SK-N-SH (cell line): ENCODE measurements at regions not wholly inside any gene's neighbourhood (a gene's known extent, or its start where the extent isn't known, plus 50 kb on each side); places are given as distances from the start of the nearest gene placed in this dataset.

Source experiments
- CTCF ChIA-PET: fragments of 300-600, 350-600 bp; formaldehyde crosslinking; extraction: SDS; loops from one replicate; lab custom pipeline; 2021; lab: Yijun Ruan, JAX
- POLR2A ChIA-PET: fragments of 350-600 bp; sonication (Branson Sonifier 250); formaldehyde crosslinking; extraction: SDS; loops from one replicate; lab custom pipeline; 2020; ENCODE audit warnings: antibody characterized with exemption, inconsistent platforms; lab: Yijun Ruan, JAX
- DNase-seq: peaks from one replicate; pipeline ENCODE4 v3.0.0; 2012
- H2AFZ ChIP-seq: fragments of 200-600 bp; sonication (generic); 2 replicates; pipeline ENCODE4 v1.8.1; 2016; ENCODE audit warnings: antibody characterized with exemption, mild to moderate bottlenecking, low read depth
- H3F3A ChIP-seq: fragments of 200-600 bp; sonication (generic); replicated peaks from 2 replicates; pipeline ENCODE3; 2016; ENCODE audit warnings: antibody characterized with exemption, mild to moderate bottlenecking; ENCODE audit not compliant: insufficient read depth
- H3K27ac ChIP-seq, 2 experiments: fragments of 200-500 bp in 1 of 2; fragments of 200-600 bp in 1 of 2; sonication (Bioruptor generic) in 1 of 2; sonication (generic), shearing (Covaris generic) in 1 of 2; 2 replicates each; pipeline versions ENCODE4 v1.5.1 to v1.6.1; 2014 to 2016; ENCODE audit warnings: low read depth in 2 of 2, inconsistent platforms in 1 of 2, low read length in 1 of 2, mild to moderate bottlenecking in 1 of 2, mixed read lengths in 1 of 2
- H3K27me3 ChIP-seq: fragments of 200-600 bp; sonication (generic), shearing (Covaris generic); 2 replicates; pipeline ENCODE4 v1.6.1; 2016; ENCODE audit warnings: mixed run types; ENCODE audit not compliant: insufficient read depth
- H3K36me3 ChIP-seq, 2 experiments: fragments of 200-500 bp in 1 of 2; fragments of 200-600 bp in 1 of 2; sonication (Bioruptor generic) in 1 of 2; sonication (generic) in 1 of 2; replicated peaks in 1 of 2; 2 replicates each; pipeline versions ENCODE3 to v1.5.1; 2014 to 2016; ENCODE audit warnings: low read length in 1 of 2, mild to moderate bottlenecking in 1 of 2; ENCODE audit not compliant: insufficient read depth in 2 of 2, control insufficient read depth in 1 of 2
- H3K4me1 ChIP-seq, 2 experiments: fragments of 200-500 bp in 1 of 2; fragments of 200-600 bp in 1 of 2; sonication (Bioruptor generic) in 1 of 2; sonication (generic), shearing (Covaris generic) in 1 of 2; 2 replicates each; pipeline versions ENCODE4 v1.5.1 to v1.6.1; 2014 to 2016; ENCODE audit warnings: low read depth in 1 of 2, low read length in 1 of 2, mixed run types in 1 of 2; ENCODE audit not compliant: insufficient read depth in 2 of 2, control insufficient read depth in 1 of 2
- H3K4me2 ChIP-seq: fragments of 200-600 bp; sonication (generic), shearing (Covaris generic); 2 replicates; pipeline ENCODE4 v1.6.1; 2017; ENCODE audit warnings: mixed run types
- H3K4me3 ChIP-seq, 2 experiments: fragments of 200-500 bp in 1 of 2; fragments of 200-600 bp in 1 of 2; sonication (Bioruptor generic) in 1 of 2; sonication (generic), shearing (Covaris generic) in 1 of 2; 2 replicates each; pipeline versions ENCODE4 v1.5.1 to v1.8.1; 2014 to 2016; ENCODE audit warnings: low read depth in 2 of 2, inconsistent platforms in 1 of 2, low read length in 1 of 2, mild to moderate bottlenecking in 1 of 2, mixed read lengths in 1 of 2, moderate library complexity in 1 of 2
- H3K79me2 ChIP-seq: fragments of 200-600 bp; sonication (generic); 2 replicates; pipeline ENCODE4 v1.8.1; 2017; ENCODE audit warnings: mild to moderate bottlenecking; ENCODE audit not compliant: insufficient read depth
- H3K9ac ChIP-seq: fragments of 200-600 bp; sonication (generic); 2 replicates; pipeline ENCODE4 v1.6.1; 2017; ENCODE audit warnings: mixed run types
- H3K9me2 ChIP-seq: fragments of 200-600 bp; sonication (generic); 2 replicates; pipeline ENCODE4 v1.6.1; 2017; ENCODE audit warnings: mixed run types
- H3K9me3 ChIP-seq: fragments of 200-600 bp; sonication (generic); 2 replicates; pipeline ENCODE4 v1.6.1; 2017; ENCODE audit warnings: mixed run types, mild to moderate bottlenecking, moderate library complexity
- H4K20me1 ChIP-seq: fragments of 200-600 bp; sonication (generic); 2 replicates; pipeline ENCODE4 v1.6.1; 2017; ENCODE audit warnings: mild to moderate bottlenecking, mixed run types; ENCODE audit not compliant: insufficient read depth
- CHD2 ChIP-seq: fragments of 150-350 bp; IDR thresholded peaks from 2 replicates; pipeline ENCODE4 v1.6.1; 2018; ENCODE audit warnings: low read length; ENCODE audit not compliant: partially characterized antibody
- ELF1 ChIP-seq: IDR thresholded peaks from 2 replicates; pipeline ENCODE4 v1.4.0; 2012
- EP300 ChIP-seq, 2 experiments: IDR thresholded peaks; 2 replicates each; pipeline versions ENCODE4 v1.4.0 to v1.6.1; 2012; ENCODE audit warnings: borderline replicate concordance in 1 of 2, low read depth in 1 of 2, low read length in 1 of 2
- EZH2phosphoT487 ChIP-seq: fragments of 200-600 bp; sonication (generic); IDR thresholded peaks from 2 replicates; pipeline ENCODE4 v1.6.1; 2017; ENCODE audit warnings: low read depth, mixed run types, mild to moderate bottlenecking, antibody characterized with exemption, moderate library complexity, borderline replicate concordance
- FOXM1 ChIP-seq: IDR thresholded peaks from 2 replicates; pipeline ENCODE4 v1.4.0; 2012; ENCODE audit warnings: low read depth, mild to moderate bottlenecking
- GABPA ChIP-seq: IDR thresholded peaks from 2 replicates; pipeline ENCODE4 v1.4.0; 2012; ENCODE audit warnings: low read depth, mild to moderate bottlenecking
- GATA2 ChIP-seq: sonication (generic); formaldehyde crosslinking; IDR thresholded peaks from 2 replicates; pipeline ENCODE4 v1.5.0; 2020; ENCODE audit warnings: mild to moderate bottlenecking, missing genetic modification reagents
- MEF2A ChIP-seq: IDR thresholded peaks from 2 replicates; pipeline ENCODE4 v1.4.0; 2012; ENCODE audit warnings: low read depth, borderline replicate concordance
- MXI1 ChIP-seq: IDR thresholded peaks from 2 replicates; pipeline ENCODE4 v1.6.1; 2012; ENCODE audit warnings: mild to moderate bottlenecking, low read depth, low read length, improper control_type of control experiment
- NRF1 ChIP-seq: IDR thresholded peaks from 2 replicates; pipeline ENCODE4 v1.6.1; 2012; ENCODE audit warnings: low read depth, mild to moderate bottlenecking, low read length
- PBX3 ChIP-seq: IDR thresholded peaks from 2 replicates; pipeline ENCODE4; 2012
- RCOR1 ChIP-seq: fragments of 150-350 bp; IDR thresholded peaks from 2 replicates; pipeline ENCODE4 v1.6.1; 2017; ENCODE audit warnings: antibody characterized with exemption, low read length
- RXRA ChIP-seq: IDR thresholded peaks from 2 replicates; pipeline ENCODE4 v1.4.0; 2012; ENCODE audit warnings: low read depth, mild to moderate bottlenecking, borderline replicate concordance
- TCF12 ChIP-seq: IDR thresholded peaks from 2 replicates; pipeline ENCODE4 v1.4.0; 2012
- TEAD4 ChIP-seq: IDR thresholded peaks from 2 replicates; pipeline ENCODE4 v1.4.0; 2012; ENCODE audit warnings: mild to moderate bottlenecking, borderline replicate concordance; ENCODE audit not compliant: insufficient read depth
- USF1 ChIP-seq: IDR thresholded peaks from 2 replicates; pipeline ENCODE4 v1.4.0; 2012; ENCODE audit warnings: low read depth, borderline replicate concordance
- USF2 ChIP-seq: fragments of 150-350 bp; IDR thresholded peaks from 2 replicates; pipeline ENCODE4 v1.6.1; 2017; ENCODE audit warnings: antibody characterized with exemption, low read length, low read depth, borderline replicate concordance
- YY1 ChIP-seq: IDR thresholded peaks from 2 replicates; pipeline ENCODE4 v1.4.0; 2012; ENCODE audit warnings: low read depth, mild to moderate bottlenecking
- WGBS: methylation state at CpG from one replicate; pipeline ENCODE4 v1.1.6; 2017; ENCODE audit warnings: low lambda C conversion rate; 5-methylcytosine and 5-hydroxymethylcytosine counted together
- TF ChIP-seq, protein P1 (sequence below): fragments of 200-600 bp; sonication (generic); IDR thresholded peaks from 2 replicates; pipeline ENCODE4 v1.6.1; 2017; ENCODE audit warnings: antibody characterized with exemption, mild to moderate bottlenecking, moderate library complexity
- TF ChIP-seq, protein P2 (sequence below): fragments of 150-350 bp; IDR thresholded peaks from 2 replicates; pipeline ENCODE4 v1.6.1; 2016; ENCODE audit warnings: mild to moderate bottlenecking, low read depth, low read length

- no peaks in the 10 kb centered on the region for H4K20me1 ChIP-seq
- H3K9me3 ChIP-seq: no peaks in the 10 kb centered on the region
- no peaks in the 10 kb centered on the region for H3K79me2 ChIP-seq
- H3K9ac ChIP-seq: no peak overlapping the region
- ChIA-PET CTCF (no interaction called here), POLR2A (no interaction called here)
- H3K4me3 ChIP-seq: no peak overlapping the region
- WGBS: 8% methylated on average over 4 of the region's 4 CpGs
- H3K27me3 ChIP-seq: no peaks in the 10 kb centered on the region; the same call in 1 of the 2 replicates
- no peaks in the 10 kb centered on the region for H3K9me2 ChIP-seq
- TF ChIP-seq CHD2 (no peak), RCOR1 (no peak), USF1 (no peak), RXRA (no peak), YY1 (no peak), MXI1 (no peak), PBX3 (no peak)
- no peak overlapping the region for H3K4me2 ChIP-seq
- no peak overlapping the region for H2AFZ ChIP-seq
- no peaks in the 10 kb centered on the region for H3K36me3 ChIP-seq
- H3K4me1 ChIP-seq: no peaks in the 10 kb centered on the region
- DNase-seq: no peak
- H3K27ac ChIP-seq: no peak overlapping the region
- no peaks in the 10 kb centered on the region for H3F3A ChIP-seq
Observed at GRCh38 chr9:21533597-21533996, 51.5 kb upstream of the IFNE start.

DNA sequence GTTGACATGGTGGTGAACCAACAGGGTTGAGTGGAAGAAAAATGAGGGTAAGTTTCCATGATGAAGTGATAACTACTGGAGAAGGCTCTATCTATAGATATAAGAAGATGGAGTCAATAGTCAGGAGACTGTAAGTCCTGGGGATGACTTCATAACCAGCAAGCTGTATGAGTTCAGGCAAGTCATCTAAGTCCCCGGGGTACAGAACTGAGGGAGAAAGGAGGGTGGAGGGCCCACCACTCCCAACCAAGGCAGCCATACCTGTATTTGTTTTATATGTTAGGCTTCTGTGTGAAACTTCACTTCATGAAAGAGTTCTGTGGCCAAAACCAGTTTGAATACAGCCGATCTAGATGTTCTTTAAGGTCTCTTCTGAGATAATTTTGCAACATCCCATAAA is 53.3 kb upstream of the IFNE start:
- Histone ChIP-seq H3K4me1 (no peaks in the 10 kb centered on the region), H3K4me2 (no peak overlapping the region), H3K79me2 (no peaks in the 10 kb centered on the region), H3K4me3 (no peak overlapping the region), H4K20me1 (no peaks in the 10 kb centered on the region), H3K36me3 (no peaks in the 10 kb centered on the region), H2AFZ (no peak overlapping the region), H3K27ac (no peak overlapping the region)
- CTCF ChIA-PET: no interaction called here
- POLR2A ChIA-PET: no interaction called here
- 6% methylated on average over 2 of the region's 2 CpGs for WGBS
- no peak for TF ChIP-seq GATA2 (CRISPR knock-in tag)
- no peak for TF ChIP-seq TEAD4
- TF ChIP-seq, protein P1, sequence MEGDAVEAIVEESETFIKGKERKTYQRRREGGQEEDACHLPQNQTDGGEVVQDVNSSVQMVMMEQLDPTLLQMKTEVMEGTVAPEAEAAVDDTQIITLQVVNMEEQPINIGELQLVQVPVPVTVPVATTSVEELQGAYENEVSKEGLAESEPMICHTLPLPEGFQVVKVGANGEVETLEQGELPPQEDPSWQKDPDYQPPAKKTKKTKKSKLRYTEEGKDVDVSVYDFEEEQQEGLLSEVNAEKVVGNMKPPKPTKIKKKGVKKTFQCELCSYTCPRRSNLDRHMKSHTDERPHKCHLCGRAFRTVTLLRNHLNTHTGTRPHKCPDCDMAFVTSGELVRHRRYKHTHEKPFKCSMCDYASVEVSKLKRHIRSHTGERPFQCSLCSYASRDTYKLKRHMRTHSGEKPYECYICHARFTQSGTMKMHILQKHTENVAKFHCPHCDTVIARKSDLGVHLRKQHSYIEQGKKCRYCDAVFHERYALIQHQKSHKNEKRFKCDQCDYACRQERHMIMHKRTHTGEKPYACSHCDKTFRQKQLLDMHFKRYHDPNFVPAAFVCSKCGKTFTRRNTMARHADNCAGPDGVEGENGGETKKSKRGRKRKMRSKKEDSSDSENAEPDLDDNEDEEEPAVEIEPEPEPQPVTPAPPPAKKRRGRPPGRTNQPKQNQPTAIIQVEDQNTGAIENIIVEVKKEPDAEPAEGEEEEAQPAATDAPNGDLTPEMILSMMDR: no peak
- no peak for TF ChIP-seq GABPA
- no peak for TF ChIP-seq USF2
- TF ChIP-seq FOXM1: no peak
- no peak for TF ChIP-seq RXRA
- TF ChIP-seq MEF2A: no peak
- TF ChIP-seq NRF1: no peak
- no peak for TF ChIP-seq ELF1
- TF ChIP-seq, protein P2, sequence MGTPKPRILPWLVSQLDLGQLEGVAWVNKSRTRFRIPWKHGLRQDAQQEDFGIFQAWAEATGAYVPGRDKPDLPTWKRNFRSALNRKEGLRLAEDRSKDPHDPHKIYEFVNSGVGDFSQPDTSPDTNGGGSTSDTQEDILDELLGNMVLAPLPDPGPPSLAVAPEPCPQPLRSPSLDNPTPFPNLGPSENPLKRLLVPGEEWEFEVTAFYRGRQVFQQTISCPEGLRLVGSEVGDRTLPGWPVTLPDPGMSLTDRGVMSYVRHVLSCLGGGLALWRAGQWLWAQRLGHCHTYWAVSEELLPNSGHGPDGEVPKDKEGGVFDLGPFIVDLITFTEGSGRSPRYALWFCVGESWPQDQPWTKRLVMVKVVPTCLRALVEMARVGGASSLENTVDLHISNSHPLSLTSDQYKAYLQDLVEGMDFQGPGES: no peak
- no peak for TF ChIP-seq EP300 (IDR thresholded peaks at IDR 0.05; ENCODE audit: borderline replicate concordance in 1 of 2, low read depth in 1 of 2, low read length in 1 of 2)
- no peak for TF ChIP-seq TCF12
- no peak for TF ChIP-seq EZH2phosphoT487
- TF ChIP-seq, all 33 proteins: peak for 0
- no peaks in the 10 kb centered on the region; the same call in 1 of the 2 replicates for H3K27me3 ChIP-seq
- no peaks in the 10 kb centered on the region for H3F3A ChIP-seq
- no peak overlapping the region for H3K9ac ChIP-seq
- no peaks in the 10 kb centered on the region for H3K9me3 ChIP-seq
- H3K9me2 ChIP-seq: no peaks in the 10 kb centered on the region
- no peak for DNase-seq
